IMR-90 (cell line): ENCODE measurements at regions not wholly inside any gene's neighbourhood (a gene's known extent, or its start where the extent isn't known, plus 50 kb on each side); places are given as distances from the start of the nearest gene placed in this dataset.

Experiments used
- CEBPB ChIP-seq: IDR thresholded peaks from 2 replicates; pipeline ENCODE4 v1.6.1; 2012; ENCODE audit warnings: low read depth, low read length, improper control_type of control experiment
- FOS ChIP-seq: fragments of 150-350 bp; IDR thresholded peaks from 2 replicates; pipeline ENCODE4 v1.6.1; 2016; ENCODE audit warnings: low read depth, low read length
- MAFK ChIP-seq: IDR thresholded peaks from 2 replicates; pipeline ENCODE4 v1.6.1; 2012; ENCODE audit warnings: low read depth, low read length, improper control_type of control experiment
- MAZ ChIP-seq: IDR thresholded peaks from 2 replicates; pipeline ENCODE4 v1.6.1; 2012; ENCODE audit warnings: low read depth, mild to moderate bottlenecking, low read length, improper control_type of control experiment, moderate library complexity, borderline replicate concordance
- MXI1 ChIP-seq: IDR thresholded peaks from 2 replicates; pipeline ENCODE4 v1.6.1; 2012; ENCODE audit warnings: low read depth, mild to moderate bottlenecking, low read length, moderate library complexity, borderline replicate concordance
- NFE2L2 ChIP-seq: fragments of 150-350 bp; IDR thresholded peaks from 2 replicates; pipeline ENCODE4 v1.6.1; 2016; ENCODE audit warnings: low read depth, mild to moderate bottlenecking, low read length
- POLR2A ChIP-seq: IDR thresholded peaks from 2 replicates; pipeline ENCODE4 v1.6.1; 2012; ENCODE audit warnings: mild to moderate bottlenecking, low read depth, low read length
- RAD21 ChIP-seq: IDR thresholded peaks from 2 replicates; pipeline ENCODE4 v1.6.1; 2012; ENCODE audit warnings: low read length, improper control_type of control experiment
- RCOR1 ChIP-seq: IDR thresholded peaks from 2 replicates; pipeline ENCODE4 v1.6.1; 2012; ENCODE audit warnings: mild to moderate bottlenecking, low read length, improper control_type of control experiment; ENCODE audit not compliant: insufficient replicate concordance
- RFX5 ChIP-seq: IDR thresholded peaks from 2 replicates; pipeline ENCODE4 v1.8.0; 2012; ENCODE audit warnings: low read depth, mild to moderate bottlenecking, low read length, moderate library complexity
- SMC3 ChIP-seq: fragments of 150-350 bp; IDR thresholded peaks from 2 replicates; pipeline ENCODE4 v1.6.1; 2016; ENCODE audit warnings: low read depth, mild to moderate bottlenecking, antibody characterized with exemption, low read length, moderate library complexity
- TF ChIP-seq, protein P1 (sequence below): conservative IDR thresholded peaks from 2 replicates; pipeline ENCODE4 v1.5.1; 2012; ENCODE audit warnings: mild to moderate bottlenecking, low read depth, low read length, improper control_type of control experiment
- TF ChIP-seq, protein P2 (sequence below): fragments of 150-350 bp; IDR thresholded peaks from 2 replicates; pipeline ENCODE4 v1.6.1; 2017; ENCODE audit warnings: mild to moderate bottlenecking, antibody characterized with exemption, low read length, low read depth
- TF ChIP-seq, protein P3 (sequence below): fragments of 150-350 bp; IDR thresholded peaks from 2 replicates; pipeline ENCODE4 v1.6.1; 2016; ENCODE audit warnings: low read depth, mild to moderate bottlenecking, low read length, moderate library complexity, borderline replicate concordance

- TF ChIP-seq, protein P1, sequence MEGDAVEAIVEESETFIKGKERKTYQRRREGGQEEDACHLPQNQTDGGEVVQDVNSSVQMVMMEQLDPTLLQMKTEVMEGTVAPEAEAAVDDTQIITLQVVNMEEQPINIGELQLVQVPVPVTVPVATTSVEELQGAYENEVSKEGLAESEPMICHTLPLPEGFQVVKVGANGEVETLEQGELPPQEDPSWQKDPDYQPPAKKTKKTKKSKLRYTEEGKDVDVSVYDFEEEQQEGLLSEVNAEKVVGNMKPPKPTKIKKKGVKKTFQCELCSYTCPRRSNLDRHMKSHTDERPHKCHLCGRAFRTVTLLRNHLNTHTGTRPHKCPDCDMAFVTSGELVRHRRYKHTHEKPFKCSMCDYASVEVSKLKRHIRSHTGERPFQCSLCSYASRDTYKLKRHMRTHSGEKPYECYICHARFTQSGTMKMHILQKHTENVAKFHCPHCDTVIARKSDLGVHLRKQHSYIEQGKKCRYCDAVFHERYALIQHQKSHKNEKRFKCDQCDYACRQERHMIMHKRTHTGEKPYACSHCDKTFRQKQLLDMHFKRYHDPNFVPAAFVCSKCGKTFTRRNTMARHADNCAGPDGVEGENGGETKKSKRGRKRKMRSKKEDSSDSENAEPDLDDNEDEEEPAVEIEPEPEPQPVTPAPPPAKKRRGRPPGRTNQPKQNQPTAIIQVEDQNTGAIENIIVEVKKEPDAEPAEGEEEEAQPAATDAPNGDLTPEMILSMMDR: no peak
- TF ChIP-seq POLR2A (no peak), SMC3 (no peak), FOS (no peak), RFX5 (no peak), MAFK (no peak), CEBPB (no peak), RAD21 (no peak), MAZ (no peak), NFE2L2 (no peak), MXI1 (no peak), RCOR1 (no peak)
- TF ChIP-seq, protein P2, sequence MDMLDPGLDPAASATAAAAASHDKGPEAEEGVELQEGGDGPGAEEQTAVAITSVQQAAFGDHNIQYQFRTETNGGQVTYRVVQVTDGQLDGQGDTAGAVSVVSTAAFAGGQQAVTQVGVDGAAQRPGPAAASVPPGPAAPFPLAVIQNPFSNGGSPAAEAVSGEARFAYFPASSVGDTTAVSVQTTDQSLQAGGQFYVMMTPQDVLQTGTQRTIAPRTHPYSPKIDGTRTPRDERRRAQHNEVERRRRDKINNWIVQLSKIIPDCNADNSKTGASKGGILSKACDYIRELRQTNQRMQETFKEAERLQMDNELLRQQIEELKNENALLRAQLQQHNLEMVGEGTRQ: no peak
- TF ChIP-seq, protein P3, sequence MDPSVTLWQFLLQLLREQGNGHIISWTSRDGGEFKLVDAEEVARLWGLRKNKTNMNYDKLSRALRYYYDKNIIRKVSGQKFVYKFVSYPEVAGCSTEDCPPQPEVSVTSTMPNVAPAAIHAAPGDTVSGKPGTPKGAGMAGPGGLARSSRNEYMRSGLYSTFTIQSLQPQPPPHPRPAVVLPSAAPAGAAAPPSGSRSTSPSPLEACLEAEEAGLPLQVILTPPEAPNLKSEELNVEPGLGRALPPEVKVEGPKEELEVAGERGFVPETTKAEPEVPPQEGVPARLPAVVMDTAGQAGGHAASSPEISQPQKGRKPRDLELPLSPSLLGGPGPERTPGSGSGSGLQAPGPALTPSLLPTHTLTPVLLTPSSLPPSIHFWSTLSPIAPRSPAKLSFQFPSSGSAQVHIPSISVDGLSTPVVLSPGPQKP: no peak
These were observed 259.7 kb upstream of the ZNF608 start for GRCh38 chr5:125006011-125006685.
